ENCODE measurements at regions not wholly inside any gene's neighbourhood (a gene's known extent, or its start where the extent isn't known, plus 50 kb on each side); places are given as distances from the start of the nearest gene placed in this dataset.

DNA sequence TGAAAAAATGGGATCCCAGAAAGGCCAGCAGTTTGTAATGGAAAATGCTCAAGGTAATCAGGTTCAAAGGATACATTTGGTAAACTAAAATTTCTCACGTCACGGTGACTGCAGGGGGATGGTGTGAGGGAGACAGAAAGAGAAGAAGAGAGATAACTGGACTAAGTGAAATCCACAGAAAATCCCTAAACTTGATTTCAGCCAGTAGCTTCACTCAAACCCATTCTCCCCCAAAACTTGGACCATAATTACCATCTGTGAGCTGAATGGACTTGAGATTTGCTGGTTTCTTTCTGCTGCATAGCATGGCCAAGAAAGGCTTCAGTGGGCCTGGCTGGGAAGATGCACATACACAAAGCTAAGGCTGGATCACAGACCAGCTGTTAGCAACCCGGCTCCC is 155.4 kb upstream of the LMO4 start:
- Histone ChIP-seq H4K20me1 (ENCODE audit: insufficient read depth, poor library complexity, severe bottlenecking) (no peaks in the 10 kb centered on the region), H3K27ac (no peak overlapping the region), H3K4me3 (no peak overlapping the region), H3K36me3 (replicated peaks; ENCODE audit: insufficient read depth, low read depth) (no peaks in the 10 kb centered on the region), H3K4me1 (ENCODE audit: insufficient read depth) (no peaks in the 10 kb centered on the region), H3K9me2 (replicated peaks; ENCODE audit: insufficient read depth) (no peaks in the 10 kb centered on the region), H2AFZ (no peak overlapping the region), H3K27me3 (no peaks in the 10 kb centered on the region), H3K9me3 (ENCODE audit: low read depth) (no peaks in the 10 kb centered on the region), H3K4me2 (no peak overlapping the region), H3K79me2 (no peaks in the 10 kb centered on the region)
- no peak for DNase-seq (ENCODE audit: low spot score)
- TF ChIP-seq, protein P1, sequence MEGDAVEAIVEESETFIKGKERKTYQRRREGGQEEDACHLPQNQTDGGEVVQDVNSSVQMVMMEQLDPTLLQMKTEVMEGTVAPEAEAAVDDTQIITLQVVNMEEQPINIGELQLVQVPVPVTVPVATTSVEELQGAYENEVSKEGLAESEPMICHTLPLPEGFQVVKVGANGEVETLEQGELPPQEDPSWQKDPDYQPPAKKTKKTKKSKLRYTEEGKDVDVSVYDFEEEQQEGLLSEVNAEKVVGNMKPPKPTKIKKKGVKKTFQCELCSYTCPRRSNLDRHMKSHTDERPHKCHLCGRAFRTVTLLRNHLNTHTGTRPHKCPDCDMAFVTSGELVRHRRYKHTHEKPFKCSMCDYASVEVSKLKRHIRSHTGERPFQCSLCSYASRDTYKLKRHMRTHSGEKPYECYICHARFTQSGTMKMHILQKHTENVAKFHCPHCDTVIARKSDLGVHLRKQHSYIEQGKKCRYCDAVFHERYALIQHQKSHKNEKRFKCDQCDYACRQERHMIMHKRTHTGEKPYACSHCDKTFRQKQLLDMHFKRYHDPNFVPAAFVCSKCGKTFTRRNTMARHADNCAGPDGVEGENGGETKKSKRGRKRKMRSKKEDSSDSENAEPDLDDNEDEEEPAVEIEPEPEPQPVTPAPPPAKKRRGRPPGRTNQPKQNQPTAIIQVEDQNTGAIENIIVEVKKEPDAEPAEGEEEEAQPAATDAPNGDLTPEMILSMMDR (IDR thresholded peaks at IDR 0.05; ENCODE audit: poor library complexity): no peak
- TF ChIP-seq EZH2phosphoT487 (IDR thresholded peaks at IDR 0.05; ENCODE audit: low read depth, severe bottlenecking, unreplicated experiment) (no peak), EZH2 (IDR thresholded peaks at IDR 0.05; ENCODE audit: borderline replicate concordance) (no peak)
- 86% methylated on average over 3 of the region's 3 CpGs for WGBS (ENCODE audit: low lambda C conversion rate, missing lambda C conversion rate)

DNA sequence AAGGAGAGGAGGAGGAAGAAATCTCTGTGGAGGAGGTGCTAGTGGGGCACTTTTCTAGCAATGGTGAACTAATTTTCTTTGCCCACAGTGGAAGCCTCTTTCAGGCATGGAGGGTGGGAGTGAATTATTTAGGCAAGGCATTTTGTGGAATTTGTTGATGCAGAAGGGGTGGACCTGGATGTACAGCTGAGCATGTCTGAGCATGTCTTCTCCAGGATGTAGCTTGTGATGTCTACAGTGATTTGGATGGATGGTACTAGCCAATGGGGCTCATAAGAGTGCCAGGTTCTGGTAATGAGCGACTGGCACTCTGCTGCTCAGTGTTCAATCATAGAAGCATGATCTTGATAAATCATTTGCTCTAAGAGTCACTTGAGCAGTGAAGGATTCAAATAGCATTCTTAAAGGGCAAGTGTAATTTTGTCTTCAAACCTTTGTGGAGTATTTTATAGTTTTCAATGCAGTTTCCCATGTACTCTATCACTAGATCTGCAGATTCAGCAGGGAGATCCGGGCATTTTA is 153.9 kb upstream of the LMO4 start:
- Histone ChIP-seq H3K9me3 (ENCODE audit: low read depth) (no peaks in the 10 kb centered on the region), H3K9me2 (replicated peaks; ENCODE audit: insufficient read depth) (no peaks in the 10 kb centered on the region), H3K27me3 (no peaks in the 10 kb centered on the region), H3K36me3 (replicated peaks; ENCODE audit: insufficient read depth, low read depth) (no peaks in the 10 kb centered on the region), H2AFZ (no peak overlapping the region), H3K4me3 (no peak overlapping the region), H4K20me1 (ENCODE audit: insufficient read depth, poor library complexity, severe bottlenecking) (no peaks in the 10 kb centered on the region), H3K27ac (no peak overlapping the region), H3K79me2 (no peaks in the 10 kb centered on the region), H3K4me1 (ENCODE audit: insufficient read depth) (no peaks in the 10 kb centered on the region), H3K4me2 (no peak overlapping the region)
- DNase-seq (ENCODE audit: low spot score): no peak
- 80% methylated on average over 2 of the region's 2 CpGs for WGBS (ENCODE audit: low lambda C conversion rate, missing lambda C conversion rate)
- no peak for TF ChIP-seq EZH2 (IDR thresholded peaks at IDR 0.05; ENCODE audit: borderline replicate concordance)

DNA sequence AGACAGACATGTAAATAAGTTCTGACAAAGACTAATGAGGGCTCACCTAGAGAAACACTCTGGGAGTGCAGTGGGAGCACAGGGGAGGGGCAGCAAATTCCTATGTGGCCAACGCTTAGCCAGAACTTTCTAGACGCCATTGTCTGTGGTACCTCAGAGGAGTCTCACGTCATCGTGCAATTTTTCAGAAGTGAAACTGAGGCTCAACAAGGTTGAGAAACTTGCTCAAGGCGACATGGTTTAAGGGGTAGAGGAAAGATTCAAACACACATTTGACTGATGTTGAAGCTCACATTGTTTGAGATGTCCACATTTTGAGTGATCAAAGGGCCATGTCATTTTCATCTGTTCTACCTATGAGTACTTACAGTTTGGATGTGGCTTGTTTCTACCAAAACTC is 152.6 kb upstream of the LMO4 start:
- Histone ChIP-seq H4K20me1 (ENCODE audit: insufficient read depth, poor library complexity, severe bottlenecking) (no peaks in the 10 kb centered on the region), H3K27me3 (no peaks in the 10 kb centered on the region), H3K4me3 (no peak overlapping the region), H2AFZ (no peak overlapping the region), H3K79me2 (no peaks in the 10 kb centered on the region), H3K9me3 (ENCODE audit: low read depth) (no peaks in the 10 kb centered on the region), H3K4me2 (no peak overlapping the region), H3K9me2 (replicated peaks; ENCODE audit: insufficient read depth) (no peaks in the 10 kb centered on the region), H3K36me3 (replicated peaks; ENCODE audit: insufficient read depth, low read depth) (no peaks in the 10 kb centered on the region), H3K27ac (no peak overlapping the region), H3K4me1 (ENCODE audit: insufficient read depth) (no peaks in the 10 kb centered on the region)
- WGBS (ENCODE audit: low lambda C conversion rate, missing lambda C conversion rate): 86% methylated on average over 5 of the region's 5 CpGs
- TF ChIP-seq, protein P1 (IDR thresholded peaks at IDR 0.05; ENCODE audit: poor library complexity): no peak
- no peak for TF ChIP-seq EZH2phosphoT487 (IDR thresholded peaks at IDR 0.05; ENCODE audit: low read depth, severe bottlenecking, unreplicated experiment)
- no peak for DNase-seq (ENCODE audit: low spot score)

DNA sequence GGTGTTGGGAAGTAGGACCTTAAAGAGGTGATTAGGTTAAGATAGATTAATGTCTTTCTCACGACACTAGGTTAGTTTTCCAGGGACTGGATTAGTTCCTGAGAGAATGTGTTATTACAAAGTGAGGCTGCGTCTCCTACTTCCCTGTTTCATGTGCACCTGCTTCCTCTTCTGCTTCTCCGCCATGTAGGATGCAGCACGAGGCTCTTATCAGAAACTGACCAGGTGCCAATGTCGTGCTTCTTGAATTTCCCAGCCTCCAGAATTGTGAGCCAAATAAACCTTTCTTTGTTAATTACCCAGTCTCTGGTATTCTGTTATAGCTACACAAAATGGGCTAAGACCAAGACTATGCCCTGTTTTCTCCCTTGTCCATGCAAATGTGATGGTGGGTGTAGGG is 152.2 kb upstream of the LMO4 start:
- H3K79me2 ChIP-seq: no peaks in the 10 kb centered on the region
- DNase-seq (ENCODE audit: low spot score): no peak
- 92% methylated on average over 5 of the region's 5 CpGs for WGBS (ENCODE audit: low lambda C conversion rate, missing lambda C conversion rate)

More for the DNA sequence above, 152.2 kb upstream of the LMO4 start:
- Histone ChIP-seq H2AFZ (no peak overlapping the region), H3K9me2 (replicated peaks; ENCODE audit: insufficient read depth) (no peaks in the 10 kb centered on the region), H3K4me3 (no peak overlapping the region), H3K27me3 (no peaks in the 10 kb centered on the region), H4K20me1 (ENCODE audit: insufficient read depth, poor library complexity, severe bottlenecking) (no peaks in the 10 kb centered on the region), H3K4me2 (no peak overlapping the region), H3K4me1 (ENCODE audit: insufficient read depth) (no peaks in the 10 kb centered on the region), H3K27ac (no peak overlapping the region), H3K36me3 (replicated peaks; ENCODE audit: insufficient read depth, low read depth) (no peaks in the 10 kb centered on the region), H3K9me3 (ENCODE audit: low read depth) (no peaks in the 10 kb centered on the region)
- TF ChIP-seq EZH2phosphoT487 (IDR thresholded peaks at IDR 0.05; ENCODE audit: low read depth, severe bottlenecking, unreplicated experiment) (no peak), EZH2 (IDR thresholded peaks at IDR 0.05; ENCODE audit: borderline replicate concordance) (no peak)
- TF ChIP-seq, protein P1 (IDR thresholded peaks at IDR 0.05; ENCODE audit: poor library complexity): no peak

Measured in hepatocyte (in vitro differentiated cells).